A549 (cell line): ENCODE measurements at regions not wholly inside any gene's neighbourhood (a gene's known extent, or its start where the extent isn't known, plus 50 kb on each side); places are given as distances from the start of the nearest gene placed in this dataset.

Experiments
- ATAC-seq, 2 experiments: fragments of 200-7000 bp in 1 of 2; fragments of >200 bp in 1 of 2; cut with Nextera tagmentation in 1 of 2; cut with Tn5 transposase in 1 of 2; 3 replicates each; pipeline versions ENCODE4 v1.8.0 to v1.9.1; 2018 to 2020; ENCODE audit warnings: mild to moderate bottlenecking in 1 of 2, moderate library complexity in 1 of 2
- CTCF ChIA-PET: fragments of 300-600 bp; sonication (Branson Sonifier 250); formaldehyde crosslinking; extraction: SDS; loops from one replicate; lab custom pipeline; 2021; ENCODE audit warnings: antibody characterized with exemption, inconsistent platforms; lab: Yijun Ruan, JAX
- POLR2A ChIA-PET: fragments of 350-600 bp; formaldehyde crosslinking; extraction: SDS; loops from one replicate; lab custom pipeline; 2021; ENCODE audit warnings: antibody characterized with exemption, inconsistent platforms; lab: Yijun Ruan, JAX
- DNase-seq, 2 experiments: peaks; one replicate each; pipeline versions ENCODE4 v3.0.0 to v3.0.0-alpha.2; 2011 to 2016; ENCODE audit warnings: low read depth in 1 of 2, low spot score in 1 of 2
- FAIRE-seq: peaks from 2 replicates; lab custom pipeline; 2011; peaks lifted over from hg19 to GRCh38; lab: Jason Lieb, UNC
- H3K27ac ChIP-seq, 2 experiments: fragments of >200 bp; sonication (Bioruptor Twin); formaldehyde crosslinking; 3 replicates each; pipeline ENCODE4 v1.5.1; 2016 to 2017
- H3K4me1 ChIP-seq: fragments of >200 bp; sonication (Bioruptor Twin); formaldehyde crosslinking; 3 replicates; pipeline ENCODE4 v1.6.1; 2016
- H3K4me2 ChIP-seq: fragments of >200 bp; sonication (Bioruptor Twin); formaldehyde crosslinking; 3 replicates; pipeline ENCODE4 v1.6.1; 2016
- H3K4me3 ChIP-seq: fragments of >200 bp; sonication (Bioruptor Twin); formaldehyde crosslinking; 3 replicates; pipeline ENCODE4 v1.5.1; 2016
- H3K9me3 ChIP-seq: fragments of >200 bp; sonication (Bioruptor Twin); formaldehyde crosslinking; 3 replicates; pipeline ENCODE4 v1.6.1; 2016
- BCL3 ChIP-seq: fragments of >200 bp; sonication (Bioruptor Twin); formaldehyde crosslinking; IDR thresholded peaks from 3 replicates; pipeline ENCODE4 v1.6.1; 2016
- CBX8 ChIP-seq: fragments of 200-600 bp; sonication (generic); IDR thresholded peaks from 2 replicates; pipeline ENCODE4 v1.6.1; 2016
- EHMT2 ChIP-seq: fragments of 200-600 bp; sonication (generic); IDR thresholded peaks from 2 replicates; pipeline ENCODE4 v1.6.1; 2016; ENCODE audit warnings: antibody characterized with exemption, low read depth, mild to moderate bottlenecking, moderate library complexity
- FOSB ChIP-seq: fragments of 250-450 bp; sonication (Bioruptor Pico); IDR thresholded peaks from 2 replicates; pipeline ENCODE4 v1.5.0; 2020; ENCODE audit warnings: mild to moderate bottlenecking, moderate library complexity
- FOSL2 ChIP-seq, 2 experiments: fragments of 450-650 bp in 1 of 2; fragments of >200 bp in 1 of 2; sonication (Bioruptor Twin) in 1 of 2; formaldehyde crosslinking; IDR thresholded peaks; 2 replicates each; pipeline versions ENCODE4 v1.5.0 to v1.6.1; 2016 to 2020; ENCODE audit warnings: mild to moderate bottlenecking in 1 of 2, moderate library complexity in 1 of 2
- GATA3 ChIP-seq: IDR thresholded peaks from 2 replicates; pipeline ENCODE4 v1.6.1; 2012; ENCODE audit warnings: borderline replicate concordance
- HEYL ChIP-seq: fragments of 250-450 bp; sonication (Bioruptor Pico); IDR thresholded peaks from 2 replicates; pipeline ENCODE4 v1.8.0; 2021; ENCODE audit warnings: mild to moderate bottlenecking, moderate library complexity
- HOXA7 ChIP-seq: fragments of 250-450 bp; sonication (Bioruptor Pico); IDR thresholded peaks from 2 replicates; pipeline ENCODE4 v1.5.0; 2020; ENCODE audit warnings: mild to moderate bottlenecking, moderate library complexity
- KDM1A ChIP-seq: fragments of 200-600 bp; sonication (generic); IDR thresholded peaks from 2 replicates; pipeline ENCODE4 v1.6.1; 2016; ENCODE audit warnings: low read depth, mild to moderate bottlenecking
- MYC ChIP-seq: IDR thresholded peaks from 2 replicates; pipeline ENCODE4 v1.6.1; 2012; ENCODE audit warnings: mild to moderate bottlenecking, inconsistent platforms, low read length, improper control_type of control experiment, borderline replicate concordance
- NFE2L2 ChIP-seq: fragments of 150-350 bp; conservative IDR thresholded peaks from 2 replicates; pipeline ENCODE4 v1.6.1; 2014; ENCODE audit warnings: low read length
- NPAS2 ChIP-seq: fragments of 250-450 bp; sonication (Bioruptor Pico); IDR thresholded peaks from 2 replicates; pipeline ENCODE4 v1.8.0; 2022; ENCODE audit warnings: mild to moderate bottlenecking, moderate library complexity, borderline replicate concordance
- POLR2A ChIP-seq: IDR thresholded peaks from 2 replicates; pipeline ENCODE4 v1.6.1; 2012; ENCODE audit warnings: mild to moderate bottlenecking, low read length
- POLR2AphosphoS2 ChIP-seq: conservative IDR thresholded peaks from 2 replicates; pipeline ENCODE4 v1.6.1; 2012; ENCODE audit warnings: low read length, improper control_type of control experiment, inconsistent platforms
- RAD21 ChIP-seq, 2 experiments: fragments of >200 bp in 1 of 2; sonication (Bioruptor Twin) in 1 of 2; formaldehyde crosslinking in 1 of 2; IDR thresholded peaks in 1 of 2; conservative IDR thresholded peaks in 1 of 2; 2 replicates in 1 of 2; 3 replicates in 1 of 2; pipeline ENCODE4 v1.6.1; 2012 to 2018; ENCODE audit warnings: inconsistent platforms in 1 of 2
- RARB ChIP-seq: fragments of 250-450 bp; sonication (Bioruptor Pico); IDR thresholded peaks from 2 replicates; pipeline ENCODE4 v1.8.0; 2021; ENCODE audit warnings: mild to moderate bottlenecking, moderate library complexity
- RCOR1 ChIP-seq: fragments of 150-350 bp; IDR thresholded peaks from 2 replicates; pipeline ENCODE4 v1.6.1; 2014; ENCODE audit warnings: antibody characterized with exemption, low read length, low read depth
- REST ChIP-seq: fragments of 200-600 bp; sonication (generic); IDR thresholded peaks from 2 replicates; pipeline ENCODE4 v1.6.1; 2016; ENCODE audit warnings: antibody characterized with exemption, mild to moderate bottlenecking, moderate library complexity
- SREBF2 ChIP-seq: fragments of 450-650 bp; IDR thresholded peaks from 2 replicates; pipeline ENCODE4 v1.6.1; 2014; ENCODE audit warnings: mild to moderate bottlenecking, moderate library complexity
- ZNF302 ChIP-seq: fragments of 250-450 bp; sonication (Bioruptor Pico); IDR thresholded peaks from 2 replicates; pipeline ENCODE4 v1.9.0; 2021; ENCODE audit warnings: inconsistent platforms, mild to moderate bottlenecking, moderate library complexity
- WGBS: methylation state at CpG from one replicate; pipeline ENCODE4 v1.1.6; 2017; ENCODE audit errors: missing lambda C conversion rate; 5-methylcytosine and 5-hydroxymethylcytosine counted together
- TF ChIP-seq, protein P1 (sequence below): IDR thresholded peaks from 2 replicates; pipeline ENCODE4 v1.6.1; 2012; ENCODE audit warnings: low read depth, borderline replicate concordance
- TF ChIP-seq, protein P2 (sequence below): fragments of >200 bp; sonication (Bioruptor Twin); formaldehyde crosslinking; IDR thresholded peaks from 2 replicates; pipeline ENCODE4 v1.6.1; 2016
- TF ChIP-seq, protein P3 (sequence below): fragments of 150-350 bp; IDR thresholded peaks from 2 replicates; pipeline ENCODE4 v1.6.1; 2014; ENCODE audit warnings: low read depth, mild to moderate bottlenecking, low read length
- TF ChIP-seq, protein P4 (sequence below): IDR thresholded peaks from 2 replicates; pipeline ENCODE4 v1.6.1; 2012

- H3K9me3 ChIP-seq, result no peaks in the 10 kb centered on the region
- peak overlapping the region; percentile 26 to 49; a peak in 1 of 6 replicates for H3K27ac ChIP-seq
- POLR2A ChIA-PET, result no interaction called here
- peak; percentile 79 for FAIRE-seq
- TF ChIP-seq ZNF302 (CRISPR knock-in tag) (no peak), RCOR1 (no peak), FOSL2 (IDR thresholded peaks at IDR 0.05) (no peak), FOSL2 (CRISPR knock-in tag; IDR thresholded peaks at IDR 0.05) (no peak), SREBF2 (no peak), GATA3 (no peak), RAD21 (conservative IDR thresholded peaks at IDR 0.05 in 1 of 2, IDR thresholded peaks at IDR 0.05 in 1 of 2) (no peak), POLR2AphosphoS2 (no peak)
- TF ChIP-seq, protein P1, sequence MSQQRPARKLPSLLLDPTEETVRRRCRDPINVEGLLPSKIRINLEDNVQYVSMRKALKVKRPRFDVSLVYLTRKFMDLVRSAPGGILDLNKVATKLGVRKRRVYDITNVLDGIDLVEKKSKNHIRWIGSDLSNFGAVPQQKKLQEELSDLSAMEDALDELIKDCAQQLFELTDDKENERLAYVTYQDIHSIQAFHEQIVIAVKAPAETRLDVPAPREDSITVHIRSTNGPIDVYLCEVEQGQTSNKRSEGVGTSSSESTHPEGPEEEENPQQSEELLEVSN, result no peak
- TF ChIP-seq, protein P2, sequence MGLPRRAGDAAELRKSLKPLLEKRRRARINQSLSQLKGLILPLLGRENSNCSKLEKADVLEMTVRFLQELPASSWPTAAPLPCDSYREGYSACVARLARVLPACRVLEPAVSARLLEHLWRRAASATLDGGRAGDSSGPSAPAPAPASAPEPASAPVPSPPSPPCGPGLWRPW, result no peak
- TF ChIP-seq, protein P3, sequence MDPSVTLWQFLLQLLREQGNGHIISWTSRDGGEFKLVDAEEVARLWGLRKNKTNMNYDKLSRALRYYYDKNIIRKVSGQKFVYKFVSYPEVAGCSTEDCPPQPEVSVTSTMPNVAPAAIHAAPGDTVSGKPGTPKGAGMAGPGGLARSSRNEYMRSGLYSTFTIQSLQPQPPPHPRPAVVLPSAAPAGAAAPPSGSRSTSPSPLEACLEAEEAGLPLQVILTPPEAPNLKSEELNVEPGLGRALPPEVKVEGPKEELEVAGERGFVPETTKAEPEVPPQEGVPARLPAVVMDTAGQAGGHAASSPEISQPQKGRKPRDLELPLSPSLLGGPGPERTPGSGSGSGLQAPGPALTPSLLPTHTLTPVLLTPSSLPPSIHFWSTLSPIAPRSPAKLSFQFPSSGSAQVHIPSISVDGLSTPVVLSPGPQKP, result no peak
- ATAC-seq, result peak in 1 of 2 experiments; percentile 50; a peak in 2 of 6 replicates
- 7% methylated on average over 1 of the region's 1 CpG for WGBS
- H3K4me3 ChIP-seq, result no peak overlapping the region
- H3K4me1 ChIP-seq, result peaks cover 20% of the 10 kb centered on the region
- CTCF ChIA-PET, result interaction anchor here (0.9 kb wide), 1 partner anchor 214 kb away, joined by 3 read pairs; no protein-coding TSS in a partner anchor
- peak overlapping the region; percentile 68 for H3K4me2 ChIP-seq
- no peak for DNase-seq
Observed at GRCh38 chr10:52526251-52526823, 212.3 kb downstream of the DKK1 start.

- ChIA-PET CTCF (no interaction called here), POLR2A (no interaction called here)
- no peak for TF ChIP-seq POLR2AphosphoS2
- TF ChIP-seq, all 56 proteins: peak for 0
- Histone ChIP-seq H3K9me3 (peaks cover 8% of the 10 kb centered on the region), H3K4me1 (no peaks in the 10 kb centered on the region), H3K4me2 (no peak overlapping the region), H3K4me3 (no peak overlapping the region), H3K27ac (no peak overlapping the region)
- DNase-seq, result no peak
- no peak for FAIRE-seq
- no peak for ATAC-seq
Observed at GRCh38 chr10:52532650-52533290, 218.7 kb downstream of the DKK1 start.

- no peak for DNase-seq
- POLR2A ChIA-PET, result no interaction called here
Observed at GRCh38 chr10:52533986-52534385, 219.9 kb downstream of the DKK1 start.

More at GRCh38 chr10:52533986-52534385, 219.9 kb downstream of the DKK1 start:
- FAIRE-seq, result no peak
- no peak overlapping the region for H3K27ac ChIP-seq
- H3K4me1 ChIP-seq, result peaks cover under 1% of the 10 kb centered on the region; the same call in 2 of the 3 replicates
- H3K4me2 ChIP-seq, result no peak overlapping the region
- CTCF ChIA-PET, result no interaction called here
- ATAC-seq, result no peak
- H3K4me3 ChIP-seq, result no peak overlapping the region
- TF ChIP-seq NPAS2 (CRISPR knock-in tag) (no peak), GATA3 (no peak), EHMT2 (no peak), BCL3 (no peak), NFE2L2 (no peak), KDM1A (no peak), FOSB (no peak), MYC (no peak), POLR2A (no peak), HOXA7 (no peak), HEYL (CRISPR knock-in tag) (no peak), RARB (CRISPR knock-in tag) (no peak), CBX8 (no peak), ZNF302 (CRISPR knock-in tag) (no peak), REST (no peak)
- TF ChIP-seq, protein P4, sequence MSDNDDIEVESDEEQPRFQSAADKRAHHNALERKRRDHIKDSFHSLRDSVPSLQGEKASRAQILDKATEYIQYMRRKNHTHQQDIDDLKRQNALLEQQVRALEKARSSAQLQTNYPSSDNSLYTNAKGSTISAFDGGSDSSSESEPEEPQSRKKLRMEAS, result no peak
- peaks cover 8% of the 10 kb centered on the region for H3K9me3 ChIP-seq
